K562 (cell line): ENCODE measurements at regions not wholly inside any gene's neighbourhood (a gene's known extent, or its start where the extent isn't known, plus 50 kb on each side); places are given as distances from the start of the nearest gene placed in this dataset.

Source experiments
- ATAC-seq: fragments of 200-7000 bp; cut with Tn5 transposase; 3 replicates; pipeline ENCODE4 v1.9.1; 2020; ENCODE audit warnings: moderate library complexity
- BruUV-seq: library from RNA; stranded (reverse); fragments of 400-500 nt; replicated peaks from 2 replicates; lab custom pipeline; 2021; lab: Mats Ljungman, UMichigan
- CTCF ChIA-PET: fragments of 300-600 bp; formaldehyde crosslinking; extraction: SDS; loops from one replicate; lab custom pipeline; 2021; ENCODE audit warnings: low intra/inter-chr PET ratio; lab: Yijun Ruan, JAX
- POLR2A ChIA-PET: fragments of 300-600, 350-650 bp; sonication (Branson Sonifier 250); formaldehyde crosslinking; extraction: SDS; loops from one replicate; lab custom pipeline; 2021; ENCODE audit warnings: antibody characterized with exemption, inconsistent platforms; lab: Yijun Ruan, JAX
- DNase-seq, 4 experiments: peaks; one replicate each; pipeline versions ENCODE4 v3.0.0 to v3.0.0-alpha.2; 2011 to 2018; ENCODE audit warnings: low spot score in 3 of 4, mixed read lengths in 3 of 4; ENCODE audit errors: extremely low read depth in 1 of 4
- FAIRE-seq: peaks from 2 replicates; lab custom pipeline; 2011; peaks lifted over from hg19 to GRCh38; lab: Jason Lieb, UNC
- H2AFZ ChIP-seq: 2 replicates; pipeline ENCODE4 v1.6.0; 2011; ENCODE audit warnings: low read depth, low read length, control low read depth, inconsistent platforms
- H3K27ac ChIP-seq: fragments of 200-600 bp; 3 replicates; pipeline ENCODE4 v1.8.0; 2011; ENCODE audit warnings: low read depth, mild to moderate bottlenecking, control low read depth, inconsistent platforms, low read length, moderate library complexity, mixed read lengths; ENCODE audit errors: extremely low read depth
- H3K27me3 ChIP-seq, 2 experiments: fragments of 300-600 bp in 1 of 2; 2 replicates in 1 of 2; 3 replicates in 1 of 2; pipeline versions ENCODE4 v1.6.0 to v1.8.0; 2011; ENCODE audit warnings: inconsistent platforms in 2 of 2, low read length in 2 of 2, mild to moderate bottlenecking in 1 of 2, mixed read lengths in 1 of 2, moderate library complexity in 1 of 2; ENCODE audit not compliant: control insufficient read depth in 2 of 2, insufficient read depth in 2 of 2
- H3K36me3 ChIP-seq: fragments of 300-600 bp; 3 replicates; pipeline ENCODE4 v1.8.0; 2011; ENCODE audit warnings: mild to moderate bottlenecking, low read length, inconsistent platforms; ENCODE audit not compliant: control insufficient read depth, insufficient read depth
- H3K4me1 ChIP-seq, 2 experiments: fragments of 200-600 bp in 1 of 2; replicated peaks in 1 of 2; 2 replicates in 1 of 2; 3 replicates in 1 of 2; pipeline versions ENCODE4 v1.5.1 to v1.8.0; 2011; ENCODE audit warnings: inconsistent platforms in 2 of 2, low read length in 2 of 2, mild to moderate bottlenecking in 1 of 2, mixed read lengths in 1 of 2, moderate library complexity in 1 of 2; ENCODE audit not compliant: control insufficient read depth in 2 of 2, insufficient read depth in 2 of 2
- H3K4me2 ChIP-seq: 2 replicates; pipeline ENCODE4 v1.6.1; 2011; ENCODE audit warnings: low read length, control low read depth, inconsistent platforms, mixed read lengths; ENCODE audit not compliant: insufficient read depth
- H3K4me3 ChIP-seq: fragments of 200-600 bp; sonication (generic), shearing (Covaris generic); 2 replicates; pipeline ENCODE4 v1.5.1; 2016; ENCODE audit warnings: control low read depth, inconsistent platforms
- H3K79me2 ChIP-seq: fragments of 200-600 bp; 3 replicates; pipeline ENCODE4 v1.8.0; 2011; ENCODE audit warnings: low read length, inconsistent platforms; ENCODE audit not compliant: control insufficient read depth, insufficient read depth
- H3K9ac ChIP-seq, 2 experiments: 2 replicates each; pipeline versions ENCODE4 v1.6.0 to v1.6.1; 2011; ENCODE audit warnings: low read depth in 2 of 2, low read length in 2 of 2, control low read depth in 1 of 2, inconsistent platforms in 1 of 2, mild to moderate bottlenecking in 1 of 2, mixed read lengths in 1 of 2; ENCODE audit not compliant: insufficient read depth in 1 of 2
- H3K9me1 ChIP-seq: one replicate; pipeline ENCODE4 v1.6.0; 2011; ENCODE audit warnings: inconsistent platforms, mild to moderate bottlenecking, low read length, moderate library complexity; ENCODE audit not compliant: control insufficient read depth, insufficient read depth
- H3K9me3 ChIP-seq: replicated peaks from 2 replicates; pipeline ENCODE4 v1.5.1; 2011; ENCODE audit warnings: low read depth, low read length, inconsistent platforms; ENCODE audit not compliant: control insufficient read depth, insufficient read depth
- H4K20me1 ChIP-seq: replicated peaks from 2 replicates; pipeline ENCODE4 v1.6.1; 2011; ENCODE audit warnings: low read length, inconsistent platforms, mixed read lengths; ENCODE audit not compliant: control insufficient read depth, insufficient read depth
- CBFB ChIP-seq: sonication (generic); formaldehyde crosslinking; IDR thresholded peaks from 2 replicates; pipeline ENCODE4 v1.4.0; 2020; ENCODE audit warnings: mild to moderate bottlenecking, missing genetic modification reagents
- WGBS: fragments of 100-300 bp; shearing (Covaris generic); methylation state at CpG from one replicate; pipeline ENCODE4 v1.1.6; 2016; ENCODE audit warnings: low coverage, mixed read lengths; ENCODE audit not compliant: insufficient coverage; ENCODE audit errors: missing lambda C conversion rate; 5-methylcytosine and 5-hydroxymethylcytosine counted together
- in situ Hi-C: fragments of 300-500 bp; cut with MboI; formaldehyde crosslinking; loops from 4 replicates; pipeline ENCODE4 v1.15.0; 2018; ENCODE audit warnings: inconsistent platforms, mixed read lengths
- intact Hi-C: fragments of 100-400 bp; cut with micrococcal nuclease; formaldehyde crosslinking; loops from 2 replicates; pipeline ENCODE4 v1.14.2; 2022
- TF ChIP-seq, protein P1 (sequence below), 2 experiments: fragments of 450-650 bp in 1 of 2; IDR thresholded peaks; 2 replicates each; pipeline ENCODE4 v1.6.1; 2011 to 2017; ENCODE audit warnings: low read depth in 2 of 2, antibody characterized with exemption in 1 of 2, borderline replicate concordance in 1 of 2, low read length in 1 of 2, mild to moderate bottlenecking in 1 of 2, mixed read lengths in 1 of 2; ENCODE audit not compliant: control insufficient read depth in 1 of 2

DNA sequence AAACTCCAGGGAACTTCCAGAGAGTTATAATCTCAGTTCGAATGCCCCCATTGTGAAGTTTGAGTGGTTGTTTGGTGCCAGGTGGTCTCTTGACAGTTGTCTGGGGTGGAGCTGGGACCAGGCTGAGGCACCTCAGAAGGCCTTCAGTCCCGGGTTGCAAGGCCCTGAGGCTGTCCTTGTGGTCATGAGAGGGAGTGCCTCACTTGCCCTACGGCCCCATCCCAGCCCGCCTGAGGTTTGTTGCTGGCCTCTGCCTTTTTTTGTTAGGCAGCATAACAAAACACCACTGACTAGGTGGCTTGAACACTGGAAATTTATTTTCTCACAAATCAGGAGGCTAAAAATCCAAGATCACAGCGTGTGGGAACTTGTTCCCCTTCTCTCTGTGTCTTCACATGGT is 73.0 kb upstream of the PAPPA start:
- H4K20me1 ChIP-seq: no peaks in the 10 kb centered on the region
- 0% methylated on average over 5 of the region's 5 CpGs for WGBS
- DNase-seq (no peak), FAIRE-seq (no peak), ATAC-seq (no peak)
- POLR2A ChIA-PET: no interaction called here
- H3K9me1 ChIP-seq: no peaks in the 10 kb centered on the region
- no peak overlapping the region for H3K27ac ChIP-seq
- no peaks in the 10 kb centered on the region for H3K4me1 ChIP-seq
- no peaks in the 10 kb centered on the region for H3K36me3 ChIP-seq
- in situ Hi-C loops: no loop called here
- no peaks in the 10 kb centered on the region for H3K79me2 ChIP-seq
- CTCF ChIA-PET: no interaction called here
- H3K27me3 ChIP-seq: no peaks in the 10 kb centered on the region
- H3K4me3 ChIP-seq: no peak overlapping the region
- intact Hi-C loops: no loop called here
- H3K9ac ChIP-seq: no peak overlapping the region
- no peak overlapping the region for H2AFZ ChIP-seq
- no peak for TF ChIP-seq CBFB (CRISPR knock-in tag)
- TF ChIP-seq, protein P1, sequence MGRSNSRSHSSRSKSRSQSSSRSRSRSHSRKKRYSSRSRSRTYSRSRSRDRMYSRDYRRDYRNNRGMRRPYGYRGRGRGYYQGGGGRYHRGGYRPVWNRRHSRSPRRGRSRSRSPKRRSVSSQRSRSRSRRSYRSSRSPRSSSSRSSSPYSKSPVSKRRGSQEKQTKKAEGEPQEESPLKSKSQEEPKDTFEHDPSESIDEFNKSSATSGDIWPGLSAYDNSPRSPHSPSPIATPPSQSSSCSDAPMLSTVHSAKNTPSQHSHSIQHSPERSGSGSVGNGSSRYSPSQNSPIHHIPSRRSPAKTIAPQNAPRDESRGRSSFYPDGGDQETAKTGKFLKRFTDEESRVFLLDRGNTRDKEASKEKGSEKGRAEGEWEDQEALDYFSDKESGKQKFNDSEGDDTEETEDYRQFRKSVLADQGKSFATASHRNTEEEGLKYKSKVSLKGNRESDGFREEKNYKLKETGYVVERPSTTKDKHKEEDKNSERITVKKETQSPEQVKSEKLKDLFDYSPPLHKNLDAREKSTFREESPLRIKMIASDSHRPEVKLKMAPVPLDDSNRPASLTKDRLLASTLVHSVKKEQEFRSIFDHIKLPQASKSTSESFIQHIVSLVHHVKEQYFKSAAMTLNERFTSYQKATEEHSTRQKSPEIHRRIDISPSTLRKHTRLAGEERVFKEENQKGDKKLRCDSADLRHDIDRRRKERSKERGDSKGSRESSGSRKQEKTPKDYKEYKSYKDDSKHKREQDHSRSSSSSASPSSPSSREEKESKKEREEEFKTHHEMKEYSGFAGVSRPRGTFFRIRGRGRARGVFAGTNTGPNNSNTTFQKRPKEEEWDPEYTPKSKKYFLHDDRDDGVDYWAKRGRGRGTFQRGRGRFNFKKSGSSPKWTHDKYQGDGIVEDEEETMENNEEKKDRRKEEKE (IDR thresholded peaks at IDR 0.05; ENCODE audit: borderline replicate concordance in 1 of 2, control insufficient read depth in 1 of 2, low read depth in 2 of 2, low read length in 1 of 2): no peak
- no peaks in the 10 kb centered on the region for H3K9me3 ChIP-seq
- H3K4me2 ChIP-seq: no peak overlapping the region
- BruUV-seq: no TSS peak
